ENCODE measurements at regions not wholly inside any gene's neighbourhood (a gene's known extent, or its start where the extent isn't known, plus 50 kb on each side); places are given as distances from the start of the nearest gene placed in this dataset.

- no peak for TF ChIP-seq CTCF (conservative IDR thresholded peaks at IDR 0.05; ENCODE audit: low read length)
- no peak for TF ChIP-seq EZH2phosphoT487 (IDR thresholded peaks at IDR 0.05; ENCODE audit: borderline replicate concordance, low read depth, low read length)
Measured at GRCh38 chr6:119557239-119557638, 207.7 kb upstream of the MAN1A1 start.
